Ishikawa (cell line): ENCODE measurements at regions not wholly inside any gene's neighbourhood (a gene's known extent, or its start where the extent isn't known, plus 50 kb on each side); places are given as distances from the start of the nearest gene placed in this dataset.

Experiments used
- CEBPB ChIP-seq: IDR thresholded peaks from 2 replicates; pipeline ENCODE4 v1.6.1; 2012
- CREB1 ChIP-seq: IDR thresholded peaks from 2 replicates; pipeline ENCODE4 v1.6.1; 2012; ENCODE audit warnings: low read depth
- EGR1 ChIP-seq: IDR thresholded peaks from 2 replicates; pipeline ENCODE4 v1.6.1; 2012
- EP300 ChIP-seq: IDR thresholded peaks from 2 replicates; pipeline ENCODE4 v1.6.1; 2012; ENCODE audit warnings: borderline replicate concordance
- FOXM1 ChIP-seq: IDR thresholded peaks from 2 replicates; pipeline ENCODE4 v1.6.1; 2012; ENCODE audit warnings: low read depth, borderline replicate concordance
- MAX ChIP-seq: IDR thresholded peaks from 2 replicates; pipeline ENCODE4 v1.6.1; 2012
- NFIC ChIP-seq: IDR thresholded peaks from 2 replicates; pipeline ENCODE4 v1.6.1; 2012
- RAD21 ChIP-seq: IDR thresholded peaks from 2 replicates; pipeline ENCODE4 v1.6.1; 2012; ENCODE audit warnings: low read depth
- TAF1 ChIP-seq: IDR thresholded peaks from 2 replicates; pipeline ENCODE4 v1.6.1; 2012; ENCODE audit warnings: low read depth, mild to moderate bottlenecking
- TCF12 ChIP-seq: IDR thresholded peaks from 2 replicates; pipeline ENCODE4 v1.6.1; 2012; ENCODE audit warnings: low read depth
- TEAD4 ChIP-seq: IDR thresholded peaks from 2 replicates; pipeline ENCODE4 v1.6.1; 2012
- YY1 ChIP-seq: IDR thresholded peaks from 2 replicates; pipeline ENCODE4 v1.6.1; 2012; ENCODE audit warnings: low read depth
- ZBTB7A ChIP-seq: IDR thresholded peaks from 2 replicates; pipeline ENCODE4 v1.6.1; 2012; ENCODE audit warnings: low read depth
- TF ChIP-seq, protein P1 (sequence below): IDR thresholded peaks from 2 replicates; pipeline ENCODE4 v1.6.1; 2012
- TF ChIP-seq, protein P2 (sequence below): IDR thresholded peaks from 2 replicates; pipeline ENCODE4 v1.6.1; 2012; ENCODE audit warnings: low read depth, mild to moderate bottlenecking

- TF ChIP-seq YY1: no peak
- TF ChIP-seq, protein P1, sequence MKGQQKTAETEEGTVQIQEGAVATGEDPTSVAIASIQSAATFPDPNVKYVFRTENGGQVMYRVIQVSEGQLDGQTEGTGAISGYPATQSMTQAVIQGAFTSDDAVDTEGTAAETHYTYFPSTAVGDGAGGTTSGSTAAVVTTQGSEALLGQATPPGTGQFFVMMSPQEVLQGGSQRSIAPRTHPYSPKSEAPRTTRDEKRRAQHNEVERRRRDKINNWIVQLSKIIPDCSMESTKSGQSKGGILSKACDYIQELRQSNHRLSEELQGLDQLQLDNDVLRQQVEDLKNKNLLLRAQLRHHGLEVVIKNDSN: no peak
- no peak for TF ChIP-seq ZBTB7A
- no peak for TF ChIP-seq NFIC
- TF ChIP-seq TEAD4: no peak
- TF ChIP-seq EGR1: no peak
- TF ChIP-seq MAX: no peak
- no peak for TF ChIP-seq RAD21
- no peak for TF ChIP-seq CEBPB
- no peak for TF ChIP-seq EP300
- TF ChIP-seq TCF12: no peak
- TF ChIP-seq, protein P2, sequence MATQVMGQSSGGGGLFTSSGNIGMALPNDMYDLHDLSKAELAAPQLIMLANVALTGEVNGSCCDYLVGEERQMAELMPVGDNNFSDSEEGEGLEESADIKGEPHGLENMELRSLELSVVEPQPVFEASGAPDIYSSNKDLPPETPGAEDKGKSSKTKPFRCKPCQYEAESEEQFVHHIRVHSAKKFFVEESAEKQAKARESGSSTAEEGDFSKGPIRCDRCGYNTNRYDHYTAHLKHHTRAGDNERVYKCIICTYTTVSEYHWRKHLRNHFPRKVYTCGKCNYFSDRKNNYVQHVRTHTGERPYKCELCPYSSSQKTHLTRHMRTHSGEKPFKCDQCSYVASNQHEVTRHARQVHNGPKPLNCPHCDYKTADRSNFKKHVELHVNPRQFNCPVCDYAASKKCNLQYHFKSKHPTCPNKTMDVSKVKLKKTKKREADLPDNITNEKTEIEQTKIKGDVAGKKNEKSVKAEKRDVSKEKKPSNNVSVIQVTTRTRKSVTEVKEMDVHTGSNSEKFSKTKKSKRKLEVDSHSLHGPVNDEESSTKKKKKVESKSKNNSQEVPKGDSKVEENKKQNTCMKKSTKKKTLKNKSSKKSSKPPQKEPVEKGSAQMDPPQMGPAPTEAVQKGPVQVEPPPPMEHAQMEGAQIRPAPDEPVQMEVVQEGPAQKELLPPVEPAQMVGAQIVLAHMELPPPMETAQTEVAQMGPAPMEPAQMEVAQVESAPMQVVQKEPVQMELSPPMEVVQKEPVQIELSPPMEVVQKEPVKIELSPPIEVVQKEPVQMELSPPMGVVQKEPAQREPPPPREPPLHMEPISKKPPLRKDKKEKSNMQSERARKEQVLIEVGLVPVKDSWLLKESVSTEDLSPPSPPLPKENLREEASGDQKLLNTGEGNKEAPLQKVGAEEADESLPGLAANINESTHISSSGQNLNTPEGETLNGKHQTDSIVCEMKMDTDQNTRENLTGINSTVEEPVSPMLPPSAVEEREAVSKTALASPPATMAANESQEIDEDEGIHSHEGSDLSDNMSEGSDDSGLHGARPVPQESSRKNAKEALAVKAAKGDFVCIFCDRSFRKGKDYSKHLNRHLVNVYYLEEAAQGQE: no peak
- TF ChIP-seq FOXM1: no peak
- no peak for TF ChIP-seq CREB1
- TF ChIP-seq TAF1: no peak
These were observed 84.0 kb upstream of the MYO3A start for GRCh38 chr10:25849988-25850387.

DNA sequence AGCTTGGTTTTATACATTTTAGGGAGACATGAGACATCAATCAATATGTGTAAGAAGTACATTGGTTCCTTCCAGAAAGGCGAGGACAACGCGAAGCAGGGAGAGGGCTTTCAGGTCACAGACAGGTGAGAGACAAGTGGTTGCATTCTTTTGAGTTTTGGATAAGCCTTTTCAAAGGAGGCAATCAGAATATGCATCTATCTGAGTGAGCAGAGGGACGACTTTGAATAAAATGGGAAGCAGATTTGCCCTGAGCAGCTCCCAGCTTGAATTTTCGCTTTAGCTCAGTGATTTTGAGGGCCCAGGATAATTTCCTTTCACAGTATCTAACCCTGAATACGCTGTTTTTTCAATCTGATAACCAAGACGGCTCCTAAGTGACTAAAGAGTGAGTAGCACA lies 82.5 kb upstream of the MYO3A start:
- TF ChIP-seq TEAD4 (no peak), EGR1 (no peak), CREB1 (no peak), RAD21 (no peak)
- TF ChIP-seq, protein P1: no peak

- TF ChIP-seq RAD21 (no peak), TAF1 (no peak)
These were observed 81.6 kb upstream of the MYO3A start for GRCh38 chr10:25852364-25852941.

GRCh38 chr10:25858076-25858475 lies 76.0 kb upstream of the MYO3A start:
- TF ChIP-seq, protein P1: no peak
- TF ChIP-seq NFIC (no peak), EP300 (no peak), TAF1 (no peak), YY1 (no peak), TCF12 (no peak), EGR1 (no peak), CEBPB (no peak), MAX (no peak), CREB1 (no peak), FOXM1 (no peak), RAD21 (no peak), TEAD4 (no peak)
- TF ChIP-seq, protein P2: no peak

GRCh38 chr10:25865267-25865666 lies 68.8 kb upstream of the MYO3A start:
- no peak for TF ChIP-seq TEAD4
- TF ChIP-seq RAD21: no peak
- TF ChIP-seq TCF12: no peak
- TF ChIP-seq CREB1: no peak
- no peak for TF ChIP-seq ZBTB7A
- TF ChIP-seq EP300: no peak
- no peak for TF ChIP-seq YY1
- no peak for TF ChIP-seq FOXM1
- TF ChIP-seq CEBPB: no peak
- no peak for TF ChIP-seq EGR1
- TF ChIP-seq, protein P2: no peak
- no peak for TF ChIP-seq TAF1
- TF ChIP-seq, protein P1: no peak
- no peak for TF ChIP-seq MAX
